ENCODE measurements at regions not wholly inside any gene's neighbourhood (a gene's known extent, or its start where the extent isn't known, plus 50 kb on each side); places are given as distances from the start of the nearest gene placed in this dataset.

DNA sequence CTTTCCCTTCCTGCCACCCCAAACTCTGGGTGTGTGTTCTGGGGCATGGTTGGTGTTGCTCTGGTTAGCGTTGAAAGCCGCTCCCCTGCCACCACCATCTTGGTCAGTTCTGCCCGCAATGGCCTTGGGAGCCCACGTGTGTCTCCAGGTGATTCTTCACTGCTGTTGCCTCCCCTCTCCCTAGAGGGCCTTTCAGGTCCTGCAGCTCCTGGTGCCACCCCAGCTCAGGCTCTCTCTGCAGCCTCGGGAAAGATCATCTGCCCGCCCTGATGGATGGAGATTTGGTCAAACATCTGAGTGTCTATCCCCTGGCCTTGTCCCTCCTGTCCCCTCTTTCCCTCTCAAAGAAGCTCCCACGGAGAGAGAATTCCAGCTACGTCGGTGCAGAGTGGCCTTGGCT lies 241.3 kb downstream of the RBFOX3 start:
- DNase-seq (ENCODE audit: low read depth in 3 of 3): no peak

DNA sequence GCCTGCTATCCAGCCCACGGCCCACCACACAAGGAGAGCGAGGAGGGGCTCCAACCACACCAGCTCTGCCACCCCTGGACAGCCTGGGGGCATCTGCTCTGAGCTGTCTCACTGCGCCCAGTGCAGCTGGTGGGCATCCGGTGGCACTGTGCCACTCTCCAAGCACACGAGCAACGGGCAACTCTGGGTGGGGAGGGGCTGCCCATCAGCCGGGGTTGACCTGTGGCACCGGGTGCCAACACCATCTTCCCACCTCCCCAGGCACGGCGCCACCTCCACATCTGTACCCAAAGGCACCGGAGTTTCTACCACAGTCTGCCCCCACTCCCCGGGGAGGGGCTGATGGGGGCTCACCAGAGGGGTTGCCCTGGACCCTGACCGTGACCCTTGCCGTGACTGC lies 241.8 kb downstream of the RBFOX3 start:
- DNase-seq (ENCODE audit: low read depth in 3 of 3): no peak

DNA sequence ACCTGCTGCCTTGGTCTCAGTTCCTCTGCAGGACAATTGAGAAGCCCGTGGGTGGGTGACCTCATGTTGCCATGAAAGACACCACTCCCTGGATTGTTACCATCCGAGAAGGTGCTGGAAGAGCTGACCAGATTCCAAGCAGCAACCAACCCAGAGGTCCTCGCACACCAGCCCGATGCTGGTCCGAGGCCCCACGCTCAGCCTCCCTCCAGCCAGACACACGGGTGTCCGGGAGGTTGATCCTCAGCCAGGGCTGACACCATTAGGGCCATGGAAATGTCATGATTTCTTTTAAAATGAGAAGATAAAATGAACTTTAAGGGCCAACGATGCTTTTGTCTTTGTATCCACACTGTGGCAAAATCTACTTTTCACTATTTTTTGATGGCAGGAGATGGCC lies 242.3 kb downstream of the RBFOX3 start:
- DNase-seq (ENCODE audit: low read depth in 3 of 3): no peak

DNA sequence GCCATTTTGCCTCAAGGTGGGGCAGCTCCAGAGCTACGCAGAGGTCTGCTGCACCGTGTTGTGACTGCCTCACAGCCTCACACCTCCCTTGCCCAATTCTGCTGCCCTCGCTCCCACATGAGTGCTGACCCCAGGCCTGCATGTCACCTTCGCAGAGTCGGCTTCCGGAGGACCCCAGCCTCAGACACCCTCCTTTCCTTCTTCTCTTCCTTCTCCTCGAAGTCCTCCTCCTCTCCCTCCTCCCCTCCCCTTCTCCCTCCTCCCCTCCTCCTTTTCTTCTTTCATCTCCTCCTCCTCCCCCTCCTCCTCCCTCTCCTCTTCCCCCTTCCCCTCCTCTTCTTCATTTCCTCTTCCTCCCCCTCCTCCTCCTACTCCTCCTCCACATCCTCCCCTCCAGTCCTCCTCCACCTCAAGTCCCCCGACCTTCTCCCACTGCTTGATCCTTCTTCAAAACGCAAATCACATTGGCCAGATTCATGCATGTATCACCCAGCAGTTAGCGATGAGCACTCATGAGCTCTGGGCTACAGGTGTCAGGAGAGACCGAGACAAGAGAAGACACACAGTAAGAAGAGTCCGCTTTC lies 243.8 kb downstream of the RBFOX3 start:
- DNase-seq (ENCODE audit: low read depth in 3 of 3): no peak

DNA sequence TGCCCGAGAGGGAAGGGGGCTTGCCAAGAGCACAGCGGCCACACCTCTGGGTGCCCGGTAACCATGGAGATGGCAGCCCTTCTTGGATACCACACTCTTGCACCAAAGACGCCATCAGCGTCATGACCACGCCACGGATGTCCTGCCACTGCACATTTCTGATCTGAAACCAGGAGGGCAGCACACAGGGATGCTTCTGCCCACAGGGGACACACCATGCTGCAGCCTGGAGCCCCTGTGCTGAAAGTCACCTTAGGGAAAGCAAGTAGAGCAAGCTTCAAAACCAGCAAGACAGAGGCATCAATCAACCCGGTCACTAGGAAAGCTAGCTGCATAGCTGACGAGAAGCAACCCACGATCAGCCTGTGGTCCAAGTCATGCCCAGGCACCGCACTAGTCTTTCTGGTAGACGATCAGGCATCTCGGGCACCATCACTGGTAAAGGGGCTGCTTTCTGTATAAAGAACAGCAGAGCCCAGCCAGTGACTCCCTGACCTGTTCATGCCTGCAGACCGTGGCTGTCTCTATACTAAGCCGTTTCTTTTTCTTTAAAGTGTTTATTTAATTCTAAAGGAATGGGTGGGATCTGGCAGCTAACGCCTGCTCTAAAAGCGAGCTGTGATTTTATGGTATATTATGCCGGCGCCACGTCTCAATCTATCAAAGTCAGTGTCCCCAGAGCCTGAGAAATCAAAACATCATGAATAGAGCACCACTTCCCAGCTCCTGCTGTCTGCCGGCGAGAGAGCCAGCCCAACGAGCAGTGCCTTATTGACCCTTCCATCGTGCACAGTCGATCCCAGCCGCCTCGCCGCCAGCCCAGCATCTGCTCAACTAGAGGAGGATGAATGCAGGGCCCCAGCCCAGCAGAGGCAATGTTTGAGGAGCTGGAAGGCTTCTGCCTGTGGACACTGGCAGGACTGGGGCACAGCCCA lies 244.7 kb downstream of the RBFOX3 start:
- DNase-seq (ENCODE audit: low read depth in 3 of 3): no peak

DNA sequence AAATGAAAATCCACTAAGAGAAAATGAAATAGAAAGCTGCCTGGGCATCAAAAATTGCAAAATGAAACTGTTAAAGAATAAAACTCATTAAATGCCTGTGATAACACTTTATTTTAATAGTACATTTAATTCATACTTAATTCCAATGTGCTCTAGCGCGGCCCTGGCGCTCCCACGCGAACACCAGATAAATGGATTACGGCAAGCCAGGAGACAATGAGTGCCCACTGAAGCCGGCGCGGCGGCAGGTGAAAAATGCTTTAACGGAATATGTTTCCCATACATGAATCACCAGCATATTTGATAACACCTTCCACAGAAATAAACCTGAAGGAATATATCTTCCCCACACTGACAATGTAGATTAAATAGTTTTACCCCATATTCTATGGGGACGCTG lies 245.5 kb downstream of the RBFOX3 start:
- DNase-seq (ENCODE audit: low read depth in 3 of 3): no peak

DNA sequence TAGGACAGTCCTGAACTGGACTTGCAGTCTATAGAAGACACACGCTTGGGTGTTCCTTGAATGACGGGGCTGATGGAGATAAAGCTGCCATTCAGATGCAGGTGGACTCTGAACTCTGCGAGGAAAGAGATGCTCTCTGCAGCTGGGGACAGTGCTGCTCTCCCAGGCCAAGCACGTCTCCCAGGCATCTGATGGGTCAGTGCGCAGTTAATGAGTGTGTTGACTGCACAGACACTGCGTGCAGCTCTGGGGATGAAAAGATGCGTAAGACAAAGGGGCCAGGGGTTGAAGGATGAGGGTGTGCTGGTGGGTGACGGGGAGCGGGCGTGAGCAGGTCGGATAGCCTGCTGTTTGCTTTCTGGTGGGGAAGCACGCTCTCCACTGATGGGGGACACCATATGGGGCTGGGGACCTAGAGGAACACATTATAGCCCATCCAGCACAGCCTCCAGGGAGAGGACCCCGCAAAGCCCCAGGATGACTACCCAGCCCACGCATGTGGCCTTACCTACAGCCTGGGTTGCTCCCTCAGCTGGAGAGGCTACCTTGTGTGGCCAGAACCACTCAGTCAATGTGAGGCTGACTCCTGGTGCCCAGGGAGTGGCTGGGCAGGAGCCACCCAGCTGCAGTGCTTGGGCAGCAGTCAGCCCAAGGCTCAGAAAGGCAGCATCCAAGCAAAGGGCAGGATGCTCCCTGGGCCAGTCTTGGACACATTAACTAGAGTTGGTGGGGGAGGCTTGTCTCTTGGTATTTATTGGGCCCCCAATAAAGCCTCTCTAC lies 246.3 kb downstream of the RBFOX3 start:
- no peak for DNase-seq (ENCODE audit: low read depth in 3 of 3)

DNA sequence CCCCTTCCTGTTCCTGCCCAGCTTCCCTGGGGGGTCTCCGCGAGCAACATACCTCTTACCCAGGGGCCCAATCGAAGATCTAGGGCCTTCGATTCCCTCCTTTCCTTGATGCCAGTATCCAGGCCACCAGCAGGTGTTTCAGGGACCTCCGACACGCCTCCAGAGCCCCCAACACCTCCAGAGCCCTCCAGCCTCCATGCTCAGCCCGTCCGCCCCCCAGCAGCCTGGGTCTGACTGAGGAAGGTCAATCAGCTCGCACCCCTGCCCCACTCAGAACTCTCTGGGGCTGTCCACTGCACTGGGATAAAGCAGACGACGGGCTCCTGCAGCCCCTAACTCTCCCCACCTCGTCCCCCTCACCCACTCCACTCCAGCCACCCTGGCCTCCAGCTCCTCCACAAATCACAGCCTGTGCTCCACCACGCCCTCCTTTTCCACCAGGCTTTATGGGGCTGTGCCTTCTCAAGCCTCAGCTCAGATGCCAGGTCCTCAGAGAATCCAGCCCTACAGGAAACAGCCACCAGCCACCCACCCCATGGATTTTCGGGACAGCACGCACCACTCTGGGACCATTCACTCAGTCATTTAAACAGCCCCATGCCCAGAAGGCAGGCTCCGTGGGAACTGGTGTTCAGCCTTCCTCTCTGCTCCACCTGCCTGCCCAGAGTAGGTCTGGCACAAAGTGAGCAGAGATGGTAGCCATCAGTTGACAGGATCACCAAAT lies 247.1 kb downstream of the RBFOX3 start:
- DNase-seq (ENCODE audit: low read depth in 3 of 3): no peak

DNA sequence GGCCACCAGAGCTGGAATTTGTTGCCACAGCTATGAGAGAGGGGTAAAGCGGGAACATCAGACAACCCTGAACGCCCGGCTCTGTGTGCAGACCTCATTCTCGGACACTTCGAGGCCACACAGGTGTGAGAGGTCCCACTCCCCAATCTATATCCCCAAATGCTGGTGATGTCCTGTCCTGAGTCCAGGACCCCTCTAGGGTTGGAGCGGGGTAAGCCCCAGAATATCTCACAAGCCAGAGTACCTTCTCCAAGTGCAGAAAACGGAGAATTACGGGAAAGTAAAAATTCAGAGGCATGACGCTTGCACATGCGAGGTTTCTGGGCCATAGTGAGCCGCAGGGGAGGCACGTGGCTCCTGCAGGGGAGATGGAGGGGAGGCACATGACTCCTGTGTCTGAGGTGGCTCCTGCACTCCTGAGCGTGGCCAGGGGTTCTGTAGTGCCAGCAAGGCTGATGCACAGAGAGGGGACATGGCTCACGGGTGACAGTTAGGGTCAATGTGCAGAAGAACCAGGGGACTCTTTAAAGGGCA lies 248.0 kb downstream of the RBFOX3 start:
- no peak for DNase-seq (ENCODE audit: low read depth in 3 of 3)

DNA sequence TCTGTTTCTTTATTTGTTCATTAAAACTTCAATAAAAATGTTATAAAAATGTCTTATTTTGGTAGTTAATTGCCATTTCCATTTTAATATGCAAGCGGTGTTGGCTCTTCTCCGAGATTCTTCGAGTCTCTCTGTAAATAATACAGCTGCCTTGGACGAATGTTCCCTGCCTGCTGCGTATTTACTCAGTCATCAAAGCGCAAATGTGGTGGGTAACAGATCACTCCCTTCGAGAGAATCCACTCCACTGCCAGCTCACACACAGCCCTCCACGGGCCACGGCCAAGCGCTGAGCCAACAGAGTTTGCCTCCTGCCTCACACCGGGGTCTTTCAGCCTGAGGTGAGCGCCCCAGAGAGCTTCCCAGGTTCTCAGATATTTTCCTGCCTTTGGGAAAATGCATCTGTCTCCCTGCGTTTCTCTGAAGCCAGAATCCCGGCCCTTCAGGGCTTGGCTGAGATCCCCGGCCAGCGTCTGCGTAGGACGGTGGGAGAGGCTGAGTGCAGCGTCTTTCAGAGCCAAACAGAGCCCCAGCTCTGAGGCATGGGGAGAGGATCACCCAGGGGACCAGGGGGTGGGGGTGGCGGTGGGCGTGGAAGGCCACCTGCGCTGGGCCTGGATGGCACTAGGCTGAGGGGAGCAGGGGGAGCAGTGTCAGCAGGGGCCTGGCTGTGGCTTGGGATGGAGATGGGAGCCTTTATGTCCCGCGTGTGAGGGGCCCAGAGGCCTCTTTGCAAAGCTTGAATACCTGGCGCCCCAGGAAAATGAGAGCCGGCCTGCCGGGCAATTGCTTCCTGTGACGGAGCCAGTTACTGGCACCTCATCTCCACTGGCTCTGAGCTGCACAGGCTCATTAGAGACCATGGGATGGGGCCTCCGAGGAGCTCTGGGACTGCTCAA lies 248.7 kb downstream of the RBFOX3 start:
- DNase-seq (ENCODE audit: low read depth in 3 of 3): no peak

DNA sequence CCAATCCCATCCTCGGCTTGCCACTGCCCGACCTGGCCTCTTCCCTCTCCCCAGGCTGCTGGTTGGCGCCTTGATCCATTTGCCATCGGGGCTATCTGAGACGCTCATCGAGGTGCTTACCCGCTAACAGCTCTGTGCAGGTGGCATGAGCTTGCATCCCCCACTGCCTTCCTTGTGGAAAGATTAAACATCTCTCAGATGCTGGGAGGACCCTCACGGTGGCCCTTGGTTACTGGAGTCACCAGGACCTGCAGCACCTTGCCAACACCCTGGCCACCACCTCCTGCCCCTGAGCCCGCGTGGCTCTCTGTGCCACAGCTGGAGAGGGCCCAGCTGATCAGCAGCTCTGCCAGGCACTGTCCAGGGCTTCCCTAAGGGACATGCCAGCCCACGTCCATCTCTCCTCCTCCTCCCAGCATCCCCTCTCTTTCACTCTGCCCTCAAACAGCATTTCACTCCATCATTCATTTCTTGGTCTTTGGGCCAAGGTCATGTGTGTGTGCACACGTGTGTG lies 249.6 kb downstream of the RBFOX3 start:
- no peak for DNase-seq (ENCODE audit: low read depth in 3 of 3)

DNA sequence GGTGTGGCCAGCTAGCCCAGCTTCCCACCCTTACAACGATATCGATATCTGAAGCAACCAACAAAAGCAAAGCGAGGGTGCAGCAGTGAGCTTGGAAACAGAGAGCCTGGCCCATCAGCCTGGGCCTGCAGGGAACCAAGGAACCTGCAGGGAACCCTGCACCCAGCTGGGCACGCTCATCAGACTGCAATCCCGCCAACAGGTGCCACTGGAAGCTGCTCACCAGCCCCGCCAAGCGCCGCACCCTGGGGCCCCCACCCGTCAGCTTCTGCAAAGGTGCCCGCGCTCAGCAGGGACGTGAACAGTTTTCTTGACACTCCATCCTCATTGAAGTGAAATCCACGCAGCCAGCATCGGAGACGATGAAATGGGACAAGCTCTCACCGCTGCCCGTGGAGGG lies 250.7 kb downstream of the RBFOX3 start:
- DNase-seq (ENCODE audit: low read depth in 3 of 3): no peak

DNA sequence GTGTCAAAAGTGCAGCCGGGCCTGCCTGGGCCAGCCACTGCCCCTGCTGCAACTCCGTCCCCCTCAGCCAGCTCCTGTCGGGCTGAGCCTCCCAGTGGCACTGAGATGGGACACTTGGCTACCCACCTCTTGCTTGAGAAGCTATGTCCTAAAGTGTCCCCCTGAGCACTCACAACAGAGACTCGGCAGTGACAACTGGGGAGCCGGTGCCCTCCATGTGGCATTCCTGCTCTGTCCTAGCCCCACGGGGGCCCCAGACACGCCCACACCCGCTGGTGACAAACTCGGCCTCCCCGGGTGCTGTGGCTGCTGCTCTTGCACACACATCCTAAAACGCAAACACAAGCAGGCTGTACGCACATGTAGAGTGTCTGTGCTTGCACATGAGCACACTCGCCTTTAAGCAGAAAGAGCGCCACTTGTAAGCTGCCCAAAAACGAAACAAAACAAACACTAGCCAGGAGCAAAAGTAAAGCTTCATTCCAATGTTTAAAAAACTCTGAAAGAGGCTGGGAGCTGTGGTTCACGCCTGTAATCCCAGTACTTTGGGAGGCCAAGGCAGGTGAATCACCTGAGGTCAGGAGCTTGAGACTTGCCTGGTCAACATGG lies 253.9 kb downstream of the RBFOX3 start:
- no peak for DNase-seq (ENCODE audit: low read depth in 3 of 3)

DNA sequence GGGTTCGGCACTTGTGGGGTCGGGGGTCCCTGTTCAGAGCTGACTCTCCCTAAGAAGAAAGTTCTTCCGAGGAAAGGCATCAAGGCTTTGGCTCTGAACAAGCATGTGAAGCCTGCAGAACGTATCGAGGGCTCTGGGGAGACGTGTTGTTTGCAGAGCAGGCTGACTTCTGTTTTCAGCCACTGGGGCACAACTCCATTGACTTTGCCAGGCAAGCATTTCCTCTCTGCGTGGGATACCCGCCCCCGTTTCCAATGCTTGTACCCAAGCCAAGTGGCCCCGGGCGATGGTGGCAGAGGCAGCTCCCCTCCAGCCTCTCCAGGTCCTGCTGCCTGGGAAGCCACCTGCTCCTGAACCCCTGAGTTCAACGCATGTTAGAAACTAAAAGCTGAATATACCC lies 255.7 kb downstream of the RBFOX3 start:
- no peak for DNase-seq (ENCODE audit: low read depth in 3 of 3)

DNA sequence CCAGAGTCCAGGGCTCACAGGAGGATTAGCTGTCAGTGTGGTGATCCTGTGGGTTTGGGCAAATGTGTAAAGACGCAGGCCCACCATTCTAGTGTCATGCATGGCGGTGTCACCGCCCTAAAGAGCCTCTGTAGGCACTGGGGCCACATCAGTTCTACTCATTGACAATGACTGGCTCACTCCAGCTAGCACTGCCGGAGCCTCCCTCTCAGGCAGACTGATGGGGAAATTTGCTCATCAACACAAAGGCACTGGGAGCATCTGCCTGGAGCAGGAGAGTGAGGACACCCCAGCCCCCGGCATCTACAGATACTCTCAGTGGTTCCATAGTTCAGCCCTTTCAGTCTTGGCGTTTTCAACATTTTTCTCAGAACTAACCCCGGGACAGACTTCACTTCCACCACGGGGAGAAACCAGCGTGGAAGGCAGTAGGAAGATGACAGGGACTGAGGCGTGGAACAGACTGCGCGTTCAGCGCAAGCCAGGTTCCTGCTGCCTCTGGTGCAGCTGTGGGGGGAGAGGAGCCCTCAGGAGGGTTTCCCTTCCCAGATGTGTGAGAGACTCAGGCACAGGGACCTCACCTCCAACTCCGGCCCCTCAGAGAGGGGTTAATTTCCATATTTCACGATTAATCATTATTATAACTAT lies 256.6 kb downstream of the RBFOX3 start:
- DNase-seq (ENCODE audit: low read depth in 3 of 3): no peak

DNA sequence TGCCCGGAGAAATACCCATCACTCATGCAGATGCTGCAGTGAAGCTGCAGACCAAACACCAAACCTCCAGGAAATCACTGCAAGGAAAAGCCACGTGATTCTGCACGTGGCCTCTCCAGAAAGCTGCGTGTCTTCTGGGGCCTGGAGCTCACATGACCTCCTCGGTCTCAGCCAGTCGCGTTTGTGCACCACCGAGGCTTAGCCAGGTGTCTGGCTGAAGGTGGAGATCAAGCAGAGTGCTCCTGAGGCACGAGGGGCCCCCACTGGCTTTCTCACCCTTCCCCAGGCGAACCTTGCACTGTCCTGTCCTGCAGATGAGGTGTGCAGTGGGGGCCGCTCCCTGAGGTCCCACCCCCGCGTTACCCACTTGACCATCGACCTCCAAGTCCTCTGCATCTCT lies 257.3 kb downstream of the RBFOX3 start:
- no peak for DNase-seq (ENCODE audit: low read depth in 3 of 3)

DNA sequence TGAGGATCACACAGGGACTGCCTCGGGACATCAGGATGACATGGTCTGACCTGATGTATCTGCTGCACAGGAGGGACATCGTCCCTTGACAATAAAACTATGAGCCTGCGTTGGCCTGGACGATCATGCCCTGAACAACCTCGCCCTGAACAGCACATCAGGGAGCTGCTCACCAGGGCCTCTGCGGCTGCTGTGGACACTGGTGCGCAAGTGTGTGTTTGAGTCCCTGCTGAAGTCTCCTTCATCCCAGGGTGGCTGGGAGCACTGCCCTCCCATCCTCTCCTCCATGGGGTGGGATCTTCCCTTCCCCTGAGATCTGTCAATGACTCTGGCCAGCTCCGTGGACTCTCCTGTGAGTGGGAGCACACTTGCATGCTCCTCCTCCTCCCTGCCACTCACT lies 257.8 kb downstream of the RBFOX3 start:
- DNase-seq (ENCODE audit: low read depth in 3 of 3): no peak

DNA sequence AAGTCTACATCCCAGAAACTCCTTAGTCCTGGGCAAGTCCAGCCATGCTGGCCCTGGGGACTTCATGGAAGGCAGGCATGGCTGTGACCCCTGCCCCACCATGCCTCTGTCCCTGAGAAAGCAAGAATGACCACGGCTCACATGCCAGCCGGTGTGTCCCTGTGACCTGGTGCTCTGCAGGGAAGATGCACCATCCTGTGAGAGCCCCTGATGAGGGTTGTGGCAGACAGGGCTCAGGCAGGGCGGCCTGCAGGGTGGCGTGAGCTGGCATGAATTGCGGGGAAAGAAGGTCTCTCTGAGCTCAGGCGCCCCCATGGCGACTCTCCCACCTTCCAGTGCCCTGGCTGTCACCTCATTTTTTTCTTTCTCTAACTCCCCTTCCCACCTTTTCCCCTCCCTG lies 260.3 kb downstream of the RBFOX3 start:
- DNase-seq (ENCODE audit: low read depth in 3 of 3): no peak

Data from stimulated activated CD4-positive, alpha-beta T cell treated with anti-CD3 and anti-CD28 coated beads, TNF-alpha, amount 100 ng/mL, for 48 hours (primary cell).